ENCODE measurements at regions not wholly inside any gene's neighbourhood (a gene's known extent, or its start where the extent isn't known, plus 50 kb on each side); places are given as distances from the start of the nearest gene placed in this dataset.
"Not testable (repeated sequence)": the region's sequence is repeated elsewhere in the genome, so short reads cannot be mapped to it uniquely, and the experiment has no call there.

GRCh38 chr12:71268598-71269280 is 110.9 kb upstream of the TSPAN8 start:
- Histone ChIP-seq H3K4me3 (no peak overlapping the region), H3K36me3 (no peaks in the 10 kb centered on the region), H3K4me1 (no peaks in the 10 kb centered on the region), H3K27ac (no peak overlapping the region), H3K27me3 (no peaks in the 10 kb centered on the region), H3K9me3 (no peaks in the 10 kb centered on the region)
- TF ChIP-seq POLR2A (IDR thresholded peaks at IDR 0.05) (no peak), CTCF (IDR thresholded peaks at IDR 0.05) (no peak)
- no peak for DNase-seq

DNA sequence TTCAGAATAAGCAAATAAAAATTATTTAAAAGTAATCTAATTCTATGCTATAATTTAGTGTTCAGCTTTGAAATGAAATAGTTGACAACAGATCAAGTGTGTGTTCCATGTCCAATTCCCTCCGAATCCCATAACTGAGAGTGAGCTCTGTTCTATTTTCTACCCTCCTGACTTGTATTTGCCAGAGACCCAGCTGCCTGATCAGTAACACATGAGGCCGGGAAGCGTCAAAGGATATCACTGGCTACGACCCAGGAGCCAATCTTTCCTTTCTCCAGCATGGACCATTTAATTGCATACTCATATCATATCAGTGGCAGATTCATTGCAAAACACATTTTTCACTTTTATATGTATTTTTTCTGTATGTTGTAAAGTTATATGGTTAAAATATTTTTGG is 108.8 kb upstream of the TSPAN8 start:
- no peaks in the 10 kb centered on the region for H3K9me3 ChIP-seq
- no peak for DNase-seq
- H3K4me1 ChIP-seq, result no peaks in the 10 kb centered on the region
- TF ChIP-seq CTCF (IDR thresholded peaks at IDR 0.05), result no peak
- no peak for TF ChIP-seq POLR2A (IDR thresholded peaks at IDR 0.05)
- H3K4me3 ChIP-seq, result no peak overlapping the region
- H3K27ac ChIP-seq, result no peak overlapping the region
- no peaks in the 10 kb centered on the region for H3K36me3 ChIP-seq
- no peaks in the 10 kb centered on the region for H3K27me3 ChIP-seq

DNA sequence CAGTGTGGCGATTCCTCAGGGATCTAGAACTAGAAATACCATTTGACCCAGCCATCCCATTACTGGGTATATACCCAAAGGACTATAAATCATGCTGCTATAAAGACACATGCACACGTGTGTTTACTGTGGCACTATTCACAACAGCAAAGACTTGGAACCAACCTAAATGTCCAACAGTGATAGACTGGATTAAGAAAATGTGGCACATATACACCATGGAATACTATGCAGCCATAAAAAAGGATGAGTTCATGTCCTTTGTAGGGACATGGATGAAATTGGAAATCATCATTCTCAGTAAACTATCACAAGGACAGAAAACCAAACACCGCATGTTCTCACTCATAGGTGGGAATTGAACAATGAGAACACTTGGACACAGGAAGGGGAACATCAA is 107.9 kb upstream of the TSPAN8 start:
- not testable (repeated sequence) for H3K9me3 ChIP-seq, H3K27ac ChIP-seq, H3K27me3 ChIP-seq, H3K4me1 ChIP-seq, H3K4me3 ChIP-seq, H3K36me3 ChIP-seq, DNase-seq

DNA sequence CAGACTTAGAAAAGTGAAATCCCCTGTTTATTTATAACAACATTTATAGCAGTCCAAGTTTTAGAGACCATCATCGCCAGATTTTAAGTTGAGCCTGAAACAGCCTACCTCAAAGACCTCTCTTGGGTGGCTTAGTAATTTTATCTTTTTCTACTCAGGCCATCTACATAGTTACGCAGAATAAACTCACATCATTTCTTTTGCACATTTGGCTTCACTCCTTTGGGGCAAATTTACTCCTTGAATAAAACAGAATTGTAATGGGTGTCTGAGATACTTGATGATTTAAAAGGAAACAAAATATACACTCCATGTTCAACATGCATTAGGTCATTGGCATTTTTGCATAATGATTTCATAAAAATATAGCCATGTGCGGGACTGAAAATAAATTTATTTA is 104.7 kb upstream of the TSPAN8 start:
- H3K4me1 ChIP-seq, result no peaks in the 10 kb centered on the region
- no peak for DNase-seq
- no peak overlapping the region for H3K4me3 ChIP-seq
- H3K27ac ChIP-seq, result no peak overlapping the region
- H3K9me3 ChIP-seq, result no peaks in the 10 kb centered on the region
- no peaks in the 10 kb centered on the region for H3K36me3 ChIP-seq
- no peaks in the 10 kb centered on the region for H3K27me3 ChIP-seq
- TF ChIP-seq CTCF (IDR thresholded peaks at IDR 0.05) (no peak), POLR2A (IDR thresholded peaks at IDR 0.05) (no peak)

DNA sequence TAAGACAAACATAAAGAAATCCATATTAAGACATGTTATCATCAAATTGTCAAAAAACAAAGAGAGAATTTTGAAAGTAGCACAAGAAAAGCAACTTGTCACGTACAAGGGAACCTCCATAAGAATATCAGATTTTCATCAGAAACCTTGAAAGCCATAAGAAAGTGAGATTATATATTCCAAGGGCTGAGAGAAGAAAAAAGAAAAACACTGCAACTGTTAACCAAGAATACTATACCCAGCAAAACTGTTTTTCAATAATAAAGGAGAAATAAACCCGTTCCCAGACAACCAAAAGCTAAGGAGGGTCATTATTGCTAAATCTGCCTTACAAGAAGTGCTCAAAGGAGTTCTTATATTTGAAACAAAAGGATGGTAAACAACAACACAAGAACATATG is 94.7 kb upstream of the TSPAN8 start:
- Histone ChIP-seq H3K36me3 (no peaks in the 10 kb centered on the region), H3K27ac (no peak overlapping the region), H3K4me1 (no peaks in the 10 kb centered on the region), H3K27me3 (no peaks in the 10 kb centered on the region), H3K9me3 (peaks cover 0 to 18% (median 0%) of the 10 kb centered on the region in 4 donors), H3K4me3 (no peak overlapping the region)
- TF ChIP-seq CTCF (IDR thresholded peaks at IDR 0.05), result no peak
- no peak for TF ChIP-seq POLR2A (IDR thresholded peaks at IDR 0.05)
- no peak for DNase-seq

DNA sequence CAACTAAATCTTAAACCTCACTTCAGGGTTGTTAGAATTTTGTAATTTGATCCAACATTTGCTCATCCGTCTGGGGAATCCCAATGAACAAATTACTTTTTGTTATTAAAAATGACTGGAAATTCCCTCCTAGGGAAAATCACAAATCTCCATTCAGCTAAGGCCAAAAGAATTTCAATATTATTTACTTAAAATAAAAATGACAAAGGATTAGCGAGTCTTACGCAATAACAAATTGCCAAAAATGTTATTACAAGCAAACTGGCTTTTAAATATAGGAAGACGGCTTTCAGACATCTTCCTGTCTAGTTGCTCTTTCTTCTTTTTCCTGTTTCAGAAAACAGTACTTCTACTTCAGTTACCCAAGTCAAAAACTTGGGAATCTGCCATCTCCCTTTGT is 92.4 kb upstream of the TSPAN8 start:
- Histone ChIP-seq H3K36me3 (no peaks in the 10 kb centered on the region), H3K27me3 (no peaks in the 10 kb centered on the region), H3K4me3 (no peak overlapping the region), H3K27ac (no peak overlapping the region), H3K4me1 (no peaks in the 10 kb centered on the region), H3K9me3 (peaks cover 0 to 18% (median 0%) of the 10 kb centered on the region in 4 donors)
- DNase-seq, result no peak
- TF ChIP-seq CTCF (IDR thresholded peaks at IDR 0.05) (no peak), POLR2A (IDR thresholded peaks at IDR 0.05) (no peak)

All from Peyer's patch (tissue), 4 donors.